ENCODE measurements at regions not wholly inside any gene's neighbourhood (a gene's known extent, or its start where the extent isn't known, plus 50 kb on each side); places are given as distances from the start of the nearest gene placed in this dataset.
A peak's percentile ranks its signal among the peaks of the same experiment; 100 is the strongest.

- no peak for DNase-seq (ENCODE audit: extremely low read depth, low read depth)
These were observed 94.2 kb upstream of the SLC25A13 start for GRCh38 chr7:96416116-96416515.

DNA sequence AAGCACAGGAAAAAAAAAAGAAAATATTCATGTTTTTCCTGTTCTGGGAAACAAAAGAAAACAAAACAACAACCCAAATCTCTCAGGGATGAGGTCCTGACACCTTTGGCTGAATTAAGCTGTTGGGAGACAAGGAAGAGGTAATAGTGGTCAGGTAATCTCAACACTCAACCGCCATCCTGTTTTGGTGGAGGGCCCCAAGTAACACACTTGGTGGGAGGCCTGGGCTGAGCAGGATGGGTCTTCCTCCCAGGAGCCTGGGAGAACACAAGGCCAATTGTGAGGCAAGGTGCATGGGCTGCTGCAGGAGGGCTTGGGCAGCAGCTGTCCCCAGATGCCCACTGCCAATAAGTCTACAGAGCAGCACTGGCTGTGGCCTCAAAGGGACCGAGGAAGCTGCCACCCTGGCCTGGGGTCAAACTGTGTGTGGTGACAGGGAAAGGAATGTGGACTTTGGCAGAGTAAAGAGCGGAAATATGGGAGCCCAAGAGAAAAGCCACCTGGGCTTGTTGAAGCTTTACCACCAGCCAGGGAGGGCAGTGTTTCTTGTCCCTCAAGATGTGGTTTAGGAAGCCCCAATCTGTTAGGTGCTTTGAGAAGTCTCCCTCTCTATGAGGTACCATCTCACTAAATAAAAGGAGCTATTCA lies 93.5 kb upstream of the SLC25A13 start:
- no peak for DNase-seq (ENCODE audit: extremely low read depth, low read depth)

DNA sequence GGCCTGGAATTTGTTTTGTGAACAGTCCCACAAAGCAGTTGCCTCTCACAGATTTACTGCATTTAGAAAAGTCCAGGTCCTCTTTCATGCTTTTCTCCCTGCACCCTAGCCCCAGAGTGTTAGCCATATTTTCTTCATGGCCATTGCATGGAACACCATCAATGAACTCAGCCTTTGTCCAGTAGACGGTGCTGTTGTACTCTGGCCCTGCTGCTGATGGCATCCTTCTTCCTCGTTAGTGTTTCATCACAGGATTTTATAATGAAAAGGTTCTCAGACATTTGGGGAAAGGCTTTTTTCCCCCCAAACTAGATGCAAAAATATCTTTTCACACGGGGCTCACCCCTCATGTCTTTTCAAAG lies 93.0 kb upstream of the SLC25A13 start:
- DNase-seq (ENCODE audit: extremely low read depth, low read depth) = peak; percentile 38

GRCh38 chr7:96410126-96410839 lies 88.4 kb upstream of the SLC25A13 start:
- no peak for DNase-seq (ENCODE audit: extremely low read depth, low read depth)

DNA sequence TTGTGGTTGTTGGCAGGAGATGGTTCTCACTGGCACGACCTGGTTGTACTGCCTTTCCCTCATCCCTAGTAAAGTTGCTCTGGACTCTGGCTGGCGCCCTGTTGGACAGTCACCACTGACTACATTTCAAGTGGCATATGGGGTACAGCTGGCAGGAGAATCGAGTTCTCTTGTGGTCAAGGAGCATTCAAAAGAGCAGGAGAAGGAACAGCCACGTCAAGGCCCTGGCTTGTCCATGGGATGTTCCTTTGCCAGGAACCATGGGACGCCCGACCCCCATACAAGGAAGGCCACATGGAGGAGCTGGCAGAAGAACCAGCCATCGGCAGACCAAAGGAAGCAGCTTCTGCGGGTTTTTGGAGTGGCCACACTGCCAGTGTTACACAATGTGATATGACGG lies 87.0 kb upstream of the SLC25A13 start:
- no peak for DNase-seq (ENCODE audit: extremely low read depth, low read depth)

GRCh38 chr7:96407427-96407826 lies 85.5 kb upstream of the SLC25A13 start:
- no peak for DNase-seq (ENCODE audit: extremely low read depth, low read depth)

- no peak for DNase-seq (ENCODE audit: extremely low read depth, low read depth)
These were observed 81.0 kb upstream of the SLC25A13 start for GRCh38 chr7:96402913-96403312.

DNA sequence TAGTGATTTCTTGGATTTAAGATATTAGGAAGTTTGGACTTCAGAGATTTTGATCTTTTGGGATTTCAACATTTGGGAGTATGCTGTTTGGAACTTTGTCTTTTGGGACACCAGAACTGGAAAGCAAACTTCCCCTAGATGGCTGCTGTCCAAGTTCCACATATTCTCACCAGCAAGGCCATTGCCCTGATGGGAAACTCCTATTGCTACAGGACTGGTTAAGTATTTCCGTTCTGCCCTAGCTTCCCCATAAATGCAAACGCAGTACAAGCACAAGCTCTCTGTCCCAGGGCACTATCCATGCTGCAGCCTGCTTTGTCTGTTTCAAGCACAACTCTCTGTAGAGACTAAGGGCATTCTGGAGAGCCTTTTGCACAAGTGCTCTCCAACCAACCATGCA lies 79.3 kb upstream of the SLC25A13 start:
- no peak for DNase-seq (ENCODE audit: extremely low read depth, low read depth)

DNA sequence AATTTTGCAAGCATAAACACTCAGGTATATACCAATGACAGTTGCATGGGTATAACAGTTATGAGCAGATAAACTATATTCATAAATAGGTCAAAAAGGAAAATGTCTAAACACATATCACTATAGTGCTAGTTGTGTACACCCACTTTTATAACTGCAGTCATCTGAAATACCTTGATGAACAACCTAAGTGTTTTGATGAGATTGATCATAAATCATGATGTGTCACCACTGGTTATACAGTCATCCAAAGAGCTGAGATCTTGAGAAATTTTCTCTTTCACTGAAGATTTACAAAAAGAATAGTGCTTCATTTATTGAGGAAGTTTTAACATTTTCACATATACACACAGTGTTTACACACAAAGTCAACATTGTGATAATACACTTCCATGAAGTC lies 78.6 kb upstream of the SLC25A13 start:
- DNase-seq (ENCODE audit: extremely low read depth, low read depth) = no peak

DNA sequence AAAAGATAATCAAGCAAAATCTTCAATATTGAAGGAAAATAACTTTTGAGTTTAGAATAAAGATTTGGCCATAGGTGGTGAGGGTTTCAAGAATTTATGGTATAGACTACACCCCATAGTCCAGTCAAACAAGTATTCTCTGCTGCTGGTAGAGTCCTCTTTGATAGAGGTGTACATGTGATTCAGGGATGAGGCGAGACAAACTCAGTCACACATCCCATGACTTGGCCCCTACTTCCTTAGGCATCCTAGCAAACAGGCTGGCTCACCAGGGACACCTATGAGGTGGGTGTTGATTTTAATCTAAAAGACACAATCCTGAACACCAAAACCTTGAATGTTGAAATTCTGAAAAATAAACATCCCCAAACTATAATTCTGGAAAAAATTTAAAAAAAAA lies 78.1 kb upstream of the SLC25A13 start:
- no peak for DNase-seq (ENCODE audit: extremely low read depth, low read depth)

DNA sequence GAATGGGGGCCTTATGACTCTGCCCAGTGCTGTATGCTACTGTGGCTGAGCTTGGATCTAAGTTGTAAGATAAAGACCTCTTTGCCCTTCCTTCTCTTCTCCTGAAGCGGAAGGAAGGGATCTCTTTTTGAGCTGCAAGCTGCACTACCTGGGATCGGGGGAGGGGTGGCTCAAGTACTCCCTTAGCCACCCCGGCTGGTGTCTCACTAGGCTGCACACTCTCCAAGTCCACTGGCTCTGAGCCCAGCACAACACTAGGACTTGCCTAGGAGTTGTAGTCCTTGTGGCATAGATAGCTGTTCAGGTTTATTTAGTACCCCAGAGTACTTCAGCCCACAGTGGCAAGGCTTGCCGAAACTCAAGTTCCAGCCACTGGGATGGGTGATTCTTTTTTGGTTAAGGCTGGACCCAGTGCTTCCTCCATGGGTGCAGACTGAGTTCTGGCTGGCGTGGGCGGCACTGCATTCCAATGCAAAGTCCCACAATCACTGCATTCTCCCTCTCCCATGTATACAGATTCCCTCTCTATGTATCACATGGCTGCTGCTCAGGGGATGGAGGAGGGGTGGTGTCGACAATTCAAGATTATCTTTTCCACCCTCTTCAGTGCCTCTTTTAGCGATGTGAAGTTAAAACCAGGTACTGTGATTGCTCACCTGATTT lies 76.2 kb upstream of the SLC25A13 start:
- no peak for DNase-seq (ENCODE audit: extremely low read depth, low read depth)

- no peak for DNase-seq (ENCODE audit: extremely low read depth, low read depth)
These were observed 66.9 kb upstream of the SLC25A13 start for GRCh38 chr7:96388620-96389383.

- no peak for DNase-seq (ENCODE audit: extremely low read depth, low read depth)
These were observed 66.3 kb upstream of the SLC25A13 start for GRCh38 chr7:96388166-96388565.

GRCh38 chr7:96380111-96380512 lies 58.2 kb upstream of the SLC25A13 start:
- DNase-seq (ENCODE audit: extremely low read depth, low read depth) = no peak

DNA sequence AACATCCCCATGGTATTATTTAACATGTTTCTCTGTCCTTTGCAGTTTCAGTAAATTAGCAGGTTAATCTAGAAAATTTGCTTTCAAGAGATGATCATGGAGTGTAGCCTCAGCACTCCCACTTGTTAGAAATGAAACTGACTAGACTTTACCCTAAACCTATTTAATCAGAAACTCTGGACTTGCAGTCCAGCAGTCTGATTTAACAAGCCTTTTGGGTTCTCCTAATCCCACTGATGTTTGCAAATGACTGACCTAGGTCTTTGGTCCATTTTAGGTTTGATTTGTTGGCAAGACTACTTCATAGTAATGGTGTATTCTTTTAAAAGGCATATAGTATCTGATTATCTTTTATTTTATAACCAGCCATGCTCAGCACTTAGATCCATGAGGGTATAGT lies 55.5 kb upstream of the SLC25A13 start:
- DNase-seq (ENCODE audit: extremely low read depth, low read depth) = no peak

Small RNA genes in the stretch of these regions (small RNA-seq; reads per million reads assigned to genes)
- 0 reads per million in 2 experiments for gene RNU7-188P

Measured in NCI-H460 (cell line).